Right lung (tissue), 2 donors: ENCODE measurements at regions not wholly inside any gene's neighbourhood (a gene's known extent, or its start where the extent isn't known, plus 50 kb on each side); places are given as distances from the start of the nearest gene placed in this dataset.
"Not testable (repeated sequence)": the region's sequence is repeated elsewhere in the genome, so short reads cannot be mapped to it uniquely, and the experiment has no call there.

Source experiments
- DNase-seq, 2 donors: peaks; one replicate each; pipeline ENCODE4 v3.0.0-alpha.2; 2013

- no peak for DNase-seq
Measured at GRCh38 chr21:34272321-34272720, 91.5 kb upstream of the KCNE2 start.

- no peak for DNase-seq
Measured at GRCh38 chr21:34274001-34274400, 89.8 kb upstream of the KCNE2 start.

GRCh38 chr21:34276711-34277425 is 86.9 kb upstream of the KCNE2 start:
- DNase-seq, result no peak

GRCh38 chr21:34278451-34278850 is 85.4 kb upstream of the KCNE2 start:
- DNase-seq, result no peak

- no peak for DNase-seq
Measured at GRCh38 chr21:34279285-34279684, 84.5 kb upstream of the KCNE2 start.

- DNase-seq, result no peak
Measured at GRCh38 chr21:34279883-34280282, 83.9 kb upstream of the KCNE2 start.

- DNase-seq, result peak; percentile 77 to 79
Measured at GRCh38 chr21:34280389-34280795, 83.4 kb upstream of the KCNE2 start.

- peak in 1 of 2 donors; percentile 21 for DNase-seq
Measured at GRCh38 chr21:34280959-34281358, 82.8 kb upstream of the KCNE2 start.

- no peak for DNase-seq
Measured at GRCh38 chr21:34282223-34282622, 81.6 kb upstream of the KCNE2 start.

- DNase-seq, result peak in 1 of 2 donors; percentile 13
Measured at GRCh38 chr21:34284666-34285065, 79.1 kb upstream of the KCNE2 start.

- not testable (repeated sequence) for DNase-seq
Measured at GRCh38 chr21:34288042-34288441, 75.8 kb upstream of the KCNE2 start.

- no peak for DNase-seq
Measured at GRCh38 chr21:34289856-34290255, 74.0 kb upstream of the KCNE2 start.

GRCh38 chr21:34296878-34297277 is 66.9 kb upstream of the KCNE2 start:
- DNase-seq, result no peak

GRCh38 chr21:34298534-34299167 is 65.2 kb upstream of the KCNE2 start:
- no peak for DNase-seq

- no peak for DNase-seq
Measured at GRCh38 chr21:34299168-34299539, 64.7 kb upstream of the KCNE2 start.

- DNase-seq, result no peak
Measured at GRCh38 chr21:34302521-34302920, 61.3 kb upstream of the KCNE2 start.

- DNase-seq, result no peak
Measured at GRCh38 chr21:34305605-34306604, 57.9 kb upstream of the KCNE2 start.

- no peak for DNase-seq
Measured at GRCh38 chr21:34307991-34308532, 55.7 kb upstream of the KCNE2 start.

- no peak for DNase-seq
Measured at GRCh38 chr21:34311561-34312330, 52.1 kb upstream of the KCNE2 start.

- DNase-seq, result no peak
Measured at GRCh38 chr21:34313116-34313515, 50.7 kb upstream of the KCNE2 start.
